RWPE2 (cell line): ENCODE measurements at regions not wholly inside any gene's neighbourhood (a gene's known extent, or its start where the extent isn't known, plus 50 kb on each side); places are given as distances from the start of the nearest gene placed in this dataset.

Experiments
- ATAC-seq: fragments of 200-7000 bp; cut with Tn5 transposase; 3 replicates; pipeline ENCODE4 v1.9.1; 2021; ENCODE audit warnings: low read depth
- DNase-seq: peaks from one replicate; pipeline ENCODE4 v3.0.0-alpha.2; 2020; ENCODE audit warnings: low spot score
- H3K27ac ChIP-seq: fragments of 450-650 bp; 2 replicates; pipeline ENCODE4 v1.5.1; 2017; ENCODE audit warnings: mild to moderate bottlenecking; ENCODE audit not compliant: poor library complexity, severe bottlenecking
- H3K27me3 ChIP-seq: fragments of 250-450 bp; sonication (Bioruptor Pico); 2 replicates; pipeline ENCODE4 v1.5.1; 2021; ENCODE audit warnings: mild to moderate bottlenecking, moderate library complexity; ENCODE audit not compliant: insufficient read depth, poor library complexity, severe bottlenecking
- H3K36me3 ChIP-seq: fragments of 250-450 bp; sonication (Bioruptor Pico); 2 replicates; pipeline ENCODE4 v1.5.1; 2020; ENCODE audit warnings: low read depth, mild to moderate bottlenecking, moderate library complexity
- H3K4me1 ChIP-seq: fragments of 250-450 bp; sonication (Bioruptor Pico); 2 replicates; pipeline ENCODE4 v1.5.1; 2021; ENCODE audit warnings: mild to moderate bottlenecking, moderate library complexity; ENCODE audit not compliant: insufficient read depth, poor library complexity, severe bottlenecking
- H3K4me3 ChIP-seq: fragments of 250-450 bp; sonication (Bioruptor Pico); 2 replicates; pipeline ENCODE4 v1.5.1; 2021; ENCODE audit warnings: mild to moderate bottlenecking, moderate library complexity; ENCODE audit not compliant: severe bottlenecking
- H3K9me3 ChIP-seq: fragments of 250-450 bp; sonication (Bioruptor Pico); 2 replicates; pipeline ENCODE4 v1.5.1; 2021; ENCODE audit warnings: mild to moderate bottlenecking, moderate library complexity; ENCODE audit not compliant: severe bottlenecking
- TF ChIP-seq, protein P1 (sequence below): fragments of 450-650 bp; IDR thresholded peaks from one replicate; pipeline ENCODE4 v1.5.1; 2017; ENCODE audit warnings: mild to moderate bottlenecking, moderate library complexity; ENCODE audit not compliant: poor library complexity, severe bottlenecking

DNA sequence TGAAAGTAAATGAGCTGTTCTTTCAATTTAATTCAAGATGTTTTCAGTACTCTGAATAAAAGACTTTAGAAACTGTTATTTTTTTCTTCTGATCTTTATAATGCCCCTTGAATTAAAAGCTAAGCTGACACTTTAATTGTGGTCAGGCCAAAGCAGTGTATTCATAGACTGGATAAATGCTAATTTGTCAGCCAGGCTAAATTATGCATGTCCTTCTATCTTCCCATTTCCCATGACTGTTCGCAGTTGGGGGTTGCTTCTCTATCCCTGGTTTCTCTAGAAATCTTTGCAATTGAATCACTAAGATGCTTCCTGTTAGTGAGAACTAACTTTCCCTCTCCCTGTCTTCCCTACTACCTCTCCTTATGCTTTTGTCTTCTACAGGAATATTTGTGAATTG lies 396.2 kb downstream of the RFPL4B start:
- H3K9me3 ChIP-seq, result no peaks in the 10 kb centered on the region
- DNase-seq (no peak), ATAC-seq (no peak)
- peaks cover 5% of the 10 kb centered on the region for H3K4me1 ChIP-seq
- no peaks in the 10 kb centered on the region for H3K27me3 ChIP-seq
- H3K36me3 ChIP-seq, result no peaks in the 10 kb centered on the region
- no peak overlapping the region for H3K27ac ChIP-seq
- TF ChIP-seq, protein P1, sequence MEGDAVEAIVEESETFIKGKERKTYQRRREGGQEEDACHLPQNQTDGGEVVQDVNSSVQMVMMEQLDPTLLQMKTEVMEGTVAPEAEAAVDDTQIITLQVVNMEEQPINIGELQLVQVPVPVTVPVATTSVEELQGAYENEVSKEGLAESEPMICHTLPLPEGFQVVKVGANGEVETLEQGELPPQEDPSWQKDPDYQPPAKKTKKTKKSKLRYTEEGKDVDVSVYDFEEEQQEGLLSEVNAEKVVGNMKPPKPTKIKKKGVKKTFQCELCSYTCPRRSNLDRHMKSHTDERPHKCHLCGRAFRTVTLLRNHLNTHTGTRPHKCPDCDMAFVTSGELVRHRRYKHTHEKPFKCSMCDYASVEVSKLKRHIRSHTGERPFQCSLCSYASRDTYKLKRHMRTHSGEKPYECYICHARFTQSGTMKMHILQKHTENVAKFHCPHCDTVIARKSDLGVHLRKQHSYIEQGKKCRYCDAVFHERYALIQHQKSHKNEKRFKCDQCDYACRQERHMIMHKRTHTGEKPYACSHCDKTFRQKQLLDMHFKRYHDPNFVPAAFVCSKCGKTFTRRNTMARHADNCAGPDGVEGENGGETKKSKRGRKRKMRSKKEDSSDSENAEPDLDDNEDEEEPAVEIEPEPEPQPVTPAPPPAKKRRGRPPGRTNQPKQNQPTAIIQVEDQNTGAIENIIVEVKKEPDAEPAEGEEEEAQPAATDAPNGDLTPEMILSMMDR, result no peak
- no peak overlapping the region for H3K4me3 ChIP-seq

DNA sequence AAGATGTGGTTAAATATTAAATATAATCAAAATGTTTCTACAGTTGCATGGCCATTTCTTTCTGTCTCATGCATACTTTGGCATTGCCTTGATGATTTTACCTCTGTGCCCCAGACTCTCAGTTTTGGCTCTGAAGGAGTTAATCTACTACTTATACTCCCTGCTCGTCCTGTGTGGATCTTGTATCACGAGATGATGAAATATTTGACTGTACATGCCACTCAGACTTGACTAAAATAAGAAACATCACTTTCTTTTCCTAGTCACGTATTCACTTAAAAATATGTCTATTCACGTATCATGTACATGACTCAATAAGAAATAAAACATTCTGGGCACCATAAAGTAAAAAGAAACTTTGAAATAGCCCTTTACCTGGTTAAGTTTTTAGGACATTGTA lies 397.7 kb downstream of the RFPL4B start:
- Histone ChIP-seq H3K36me3 (no peaks in the 10 kb centered on the region), H3K27ac (no peak overlapping the region), H3K9me3 (no peaks in the 10 kb centered on the region)

GRCh38 chr6:112745765-112746164 lies 398.6 kb downstream of the RFPL4B start:
- TF ChIP-seq, protein P1, result no peak
- Histone ChIP-seq H3K4me1 (peaks cover 5% of the 10 kb centered on the region), H3K27me3 (no peaks in the 10 kb centered on the region), H3K9me3 (no peaks in the 10 kb centered on the region), H3K4me3 (no peak overlapping the region), H3K36me3 (no peaks in the 10 kb centered on the region), H3K27ac (no peak overlapping the region)
- ATAC-seq (no peak), DNase-seq (no peak)

More for the DNA sequence above, 397.7 kb downstream of the RFPL4B start:
- no peaks in the 10 kb centered on the region for H3K27me3 ChIP-seq
- TF ChIP-seq, protein P1, result no peak
- peaks cover 5% of the 10 kb centered on the region for H3K4me1 ChIP-seq
- no peak for ATAC-seq
- no peak overlapping the region for H3K4me3 ChIP-seq
- no peak for DNase-seq

- Histone ChIP-seq H3K36me3 (no peaks in the 10 kb centered on the region), H3K4me1 (peaks cover 5% of the 10 kb centered on the region), H3K27me3 (no peaks in the 10 kb centered on the region), H3K27ac (no peak overlapping the region), H3K4me3 (no peak overlapping the region), H3K9me3 (no peaks in the 10 kb centered on the region)
- ATAC-seq (no peak), DNase-seq (no peak)
- TF ChIP-seq, protein P1, result no peak
These were observed 402.5 kb downstream of the RFPL4B start for GRCh38 chr6:112749673-112750072.

DNA sequence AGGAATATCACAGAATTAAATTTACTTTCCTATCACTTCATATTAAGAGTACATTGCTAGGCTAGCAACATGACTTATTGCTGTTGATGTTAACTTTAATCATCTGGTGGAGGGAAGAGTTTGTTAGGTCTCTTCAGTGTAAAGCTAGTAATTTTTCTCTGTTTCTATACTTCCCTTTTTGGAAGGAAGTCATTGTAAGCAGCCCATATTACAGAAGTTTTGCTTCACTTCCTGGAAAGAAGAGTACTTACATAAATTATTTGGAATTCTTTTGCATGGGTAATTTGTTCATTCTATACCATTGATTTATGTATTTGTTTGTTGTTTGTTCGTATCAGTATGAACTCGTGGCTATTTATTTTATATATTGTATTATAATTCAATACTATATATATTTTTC lies 405.2 kb downstream of the RFPL4B start:
- no peaks in the 10 kb centered on the region for H3K27me3 ChIP-seq
- H3K4me3 ChIP-seq, result no peak overlapping the region
- TF ChIP-seq, protein P1, result no peak
- no peaks in the 10 kb centered on the region for H3K4me1 ChIP-seq
- DNase-seq (no peak), ATAC-seq (no peak)
- no peak overlapping the region for H3K27ac ChIP-seq
- H3K36me3 ChIP-seq, result no peaks in the 10 kb centered on the region
- no peaks in the 10 kb centered on the region for H3K9me3 ChIP-seq
